ENCODE measurements at regions not wholly inside any gene's neighbourhood (a gene's known extent, or its start where the extent isn't known, plus 50 kb on each side); places are given as distances from the start of the nearest gene placed in this dataset.

- Histone ChIP-seq H3K9me3 (ENCODE audit: control insufficient read depth, insufficient read depth, low read length) (no peaks in the 10 kb centered on the region), H3K27me3 (ENCODE audit: control insufficient read depth, insufficient read depth, low read length) (no peaks in the 10 kb centered on the region), H3K4me3 (ENCODE audit: low read depth, low read length) (no peak overlapping the region), H3K27ac (ENCODE audit: low read depth, low read length) (no peak overlapping the region)
- DNase-seq (ENCODE audit: low read depth, low spot score), result no peak
- ChIA-PET CTCF (no interaction called here), POLR2A (no interaction called here)
- no peak for TF ChIP-seq CTCF (IDR thresholded peaks at IDR 0.05; ENCODE audit: low read depth, low read length)
Observed at GRCh38 chr21:15119486-15119885, 54.7 kb upstream of the NRIP1 start.

- ChIA-PET POLR2A (no interaction called here), CTCF (interaction anchor here (0.5 kb wide), 1 partner anchor 300 kb away, joined by 5 read pairs; no protein-coding TSS in a partner anchor)
- Histone ChIP-seq H3K9me3 (ENCODE audit: control insufficient read depth, insufficient read depth, low read length) (no peaks in the 10 kb centered on the region), H3K4me3 (ENCODE audit: low read depth, low read length) (no peak overlapping the region), H3K27ac (ENCODE audit: low read depth, low read length) (no peak overlapping the region), H3K27me3 (ENCODE audit: control insufficient read depth, insufficient read depth, low read length) (no peaks in the 10 kb centered on the region)
- DNase-seq (ENCODE audit: low read depth, low spot score), result no peak
- no peak for TF ChIP-seq CTCF (IDR thresholded peaks at IDR 0.05; ENCODE audit: low read depth, low read length)
Observed at GRCh38 chr21:15121097-15121654, 56.4 kb upstream of the NRIP1 start.

- CTCF ChIA-PET, result interaction anchor here (0.8 kb wide), 1 partner anchor 258 kb away, joined by 3 read pairs; no protein-coding TSS in a partner anchor
- Histone ChIP-seq H3K4me3 (ENCODE audit: low read depth, low read length) (no peak overlapping the region), H3K27ac (ENCODE audit: low read depth, low read length) (no peak overlapping the region), H3K27me3 (ENCODE audit: control insufficient read depth, insufficient read depth, low read length) (no peaks in the 10 kb centered on the region), H3K9me3 (ENCODE audit: control insufficient read depth, insufficient read depth, low read length) (no peaks in the 10 kb centered on the region)
- no peak for TF ChIP-seq CTCF (IDR thresholded peaks at IDR 0.05; ENCODE audit: low read depth, low read length)
- peak; percentile 15 for DNase-seq (ENCODE audit: low read depth, low spot score)
- POLR2A ChIA-PET, result no interaction called here
Observed at GRCh38 chr21:15121655-15122120, 56.9 kb upstream of the NRIP1 start.

- CTCF ChIA-PET, result interaction anchor here (0.8 kb wide), 1 partner anchor 258 kb away, joined by 3 read pairs; no protein-coding TSS in a partner anchor
- no peak for DNase-seq (ENCODE audit: low read depth, low spot score)
- H3K27me3 ChIP-seq (ENCODE audit: control insufficient read depth, insufficient read depth, low read length), result no peaks in the 10 kb centered on the region
- no peak overlapping the region for H3K27ac ChIP-seq (ENCODE audit: low read depth, low read length)
- POLR2A ChIA-PET, result no interaction called here
- no peaks in the 10 kb centered on the region for H3K9me3 ChIP-seq (ENCODE audit: control insufficient read depth, insufficient read depth, low read length)
- no peak for TF ChIP-seq CTCF (IDR thresholded peaks at IDR 0.05; ENCODE audit: low read depth, low read length)
- no peak overlapping the region for H3K4me3 ChIP-seq (ENCODE audit: low read depth, low read length)
Observed at GRCh38 chr21:15122241-15122640, 57.4 kb upstream of the NRIP1 start.

GRCh38 chr21:15124731-15125130 is 59.9 kb upstream of the NRIP1 start:
- Histone ChIP-seq H3K27ac (ENCODE audit: low read depth, low read length) (no peak overlapping the region), H3K4me3 (ENCODE audit: low read depth, low read length) (no peak overlapping the region), H3K9me3 (ENCODE audit: control insufficient read depth, insufficient read depth, low read length) (no peaks in the 10 kb centered on the region), H3K27me3 (ENCODE audit: control insufficient read depth, insufficient read depth, low read length) (no peaks in the 10 kb centered on the region)
- CTCF ChIA-PET, result no interaction called here
- POLR2A ChIA-PET, result no interaction called here
- TF ChIP-seq CTCF (IDR thresholded peaks at IDR 0.05; ENCODE audit: low read depth, low read length), result no peak
- no peak for DNase-seq (ENCODE audit: low read depth, low spot score)
